ENCODE measurements at regions not wholly inside any gene's neighbourhood (a gene's known extent, or its start where the extent isn't known, plus 50 kb on each side); places are given as distances from the start of the nearest gene placed in this dataset.

GRCh38 chr1:81007024-81007423 lies 793.7 kb upstream of the ADGRL2 start:
- Histone ChIP-seq H3K27ac (ENCODE audit: low read length) (no peak overlapping the region), H3K27me3 (ENCODE audit: control insufficient read depth, insufficient read depth, low read length) (no peaks in the 10 kb centered on the region), H3K9me3 (ENCODE audit: control insufficient read depth, insufficient read depth, low read depth, low read length) (no peaks in the 10 kb centered on the region), H3K36me3 (ENCODE audit: control insufficient read depth, insufficient read depth, low read length) (no peaks in the 10 kb centered on the region), H3K4me1 (ENCODE audit: control insufficient read depth, insufficient read depth, low read length) (no peaks in the 10 kb centered on the region), H3K4me3 (ENCODE audit: low read depth in 2 of 2, low read length in 2 of 2) (no peak overlapping the region)
- POLR2A ChIA-PET: no interaction called here
- no peak for TF ChIP-seq CTCF (IDR thresholded peaks at IDR 0.05)
- BruUV-seq (replicated peaks): no TSS peak
- no peak for DNase-seq (ENCODE audit: low read depth, low spot score)
- in situ Hi-C loops (cut with HindIII; ENCODE audit: low pct_unique_long_range_greater_than_20kb, low sequenced_read_pairs) (no loop called here), intact Hi-C loops (cut with micrococcal nuclease; ENCODE audit: unreplicated experiment) (no loop called here)
- CTCF ChIA-PET: no interaction called here
- no peak for ATAC-seq

- H3K4me1 ChIP-seq (ENCODE audit: control insufficient read depth, insufficient read depth, low read length): no peaks in the 10 kb centered on the region
- BruUV-seq (replicated peaks): no TSS peak
- ChIA-PET POLR2A (no interaction called here), CTCF (no interaction called here)
- DNase-seq (ENCODE audit: low read depth, low spot score) (no peak), ATAC-seq (no peak)
- no peak overlapping the region for H3K27ac ChIP-seq (ENCODE audit: low read length)
- no peak for TF ChIP-seq CTCF (IDR thresholded peaks at IDR 0.05)
- no peak for TF ChIP-seq TCF7L2 (IDR thresholded peaks at IDR 0.05; ENCODE audit: low read depth, low read length)
- TF ChIP-seq REST (IDR thresholded peaks at IDR 0.05; ENCODE audit: insufficient read depth in 1 of 2, low read depth in 2 of 2, low read length in 1 of 2): no peak
- TF ChIP-seq SIN3A (IDR thresholded peaks at IDR 0.05; ENCODE audit: borderline replicate concordance, insufficient read depth, low read depth, low read length): no peak
- no peak for TF ChIP-seq POLR2AphosphoS5 (IDR thresholded peaks at IDR 0.05; ENCODE audit: low read depth, low read length)
- no peak overlapping the region for H3K4me3 ChIP-seq (ENCODE audit: low read depth in 2 of 2, low read length in 2 of 2)
- in situ Hi-C loops (cut with HindIII; ENCODE audit: low pct_unique_long_range_greater_than_20kb, low sequenced_read_pairs): no loop called here
- H3K9me3 ChIP-seq (ENCODE audit: control insufficient read depth, insufficient read depth, low read depth, low read length): no peaks in the 10 kb centered on the region
- H3K36me3 ChIP-seq (ENCODE audit: control insufficient read depth, insufficient read depth, low read length): no peaks in the 10 kb centered on the region
- H3K27me3 ChIP-seq (ENCODE audit: control insufficient read depth, insufficient read depth, low read length): no peaks in the 10 kb centered on the region
- intact Hi-C loops (cut with micrococcal nuclease; ENCODE audit: unreplicated experiment): no loop called here
Measured at GRCh38 chr1:81006502-81006901, 794.2 kb upstream of the ADGRL2 start.

GRCh38 chr1:81004011-81004410 lies 796.7 kb upstream of the ADGRL2 start:
- in situ Hi-C loops (cut with HindIII; ENCODE audit: low pct_unique_long_range_greater_than_20kb, low sequenced_read_pairs) (no loop called here), intact Hi-C loops (cut with micrococcal nuclease; ENCODE audit: unreplicated experiment) (no loop called here)
- ATAC-seq (no peak), DNase-seq (ENCODE audit: low read depth, low spot score) (no peak)
- Histone ChIP-seq H3K4me3 (ENCODE audit: low read depth in 2 of 2, low read length in 2 of 2) (no peak overlapping the region), H3K27me3 (ENCODE audit: control insufficient read depth, insufficient read depth, low read length) (no peaks in the 10 kb centered on the region), H3K9me3 (ENCODE audit: control insufficient read depth, insufficient read depth, low read depth, low read length) (no peaks in the 10 kb centered on the region), H3K27ac (ENCODE audit: low read length) (no peak overlapping the region), H3K36me3 (ENCODE audit: control insufficient read depth, insufficient read depth, low read length) (no peaks in the 10 kb centered on the region), H3K4me1 (ENCODE audit: control insufficient read depth, insufficient read depth, low read length) (no peaks in the 10 kb centered on the region)
- no TSS peak for BruUV-seq (replicated peaks)
- TF ChIP-seq POLR2AphosphoS5 (IDR thresholded peaks at IDR 0.05; ENCODE audit: low read depth, low read length) (no peak), SIN3A (IDR thresholded peaks at IDR 0.05; ENCODE audit: borderline replicate concordance, insufficient read depth, low read depth, low read length) (no peak), TCF7L2 (IDR thresholded peaks at IDR 0.05; ENCODE audit: low read depth, low read length) (no peak)
- CTCF ChIA-PET: no interaction called here
- POLR2A ChIA-PET: no interaction called here

Data from Panc1 (cell line).